GM19455 (cell line): ENCODE measurements at regions not wholly inside any gene's neighbourhood (a gene's known extent, or its start where the extent isn't known, plus 50 kb on each side); places are given as distances from the start of the nearest gene placed in this dataset.

ENCODE experiments used
- ATAC-seq: cut with Tn5 transposase; IDR thresholded peaks from one replicate; pipeline ENCODE4 v1.9.1; 2021; ENCODE audit not compliant: unreplicated experiment

GRCh38 chr2:64767670-64768468 lies 114.2 kb upstream of the SERTAD2 start:
- ATAC-seq = peak; percentile 91

GRCh38 chr2:64768491-64769005 lies 114.8 kb upstream of the SERTAD2 start:
- no peak for ATAC-seq

DNA sequence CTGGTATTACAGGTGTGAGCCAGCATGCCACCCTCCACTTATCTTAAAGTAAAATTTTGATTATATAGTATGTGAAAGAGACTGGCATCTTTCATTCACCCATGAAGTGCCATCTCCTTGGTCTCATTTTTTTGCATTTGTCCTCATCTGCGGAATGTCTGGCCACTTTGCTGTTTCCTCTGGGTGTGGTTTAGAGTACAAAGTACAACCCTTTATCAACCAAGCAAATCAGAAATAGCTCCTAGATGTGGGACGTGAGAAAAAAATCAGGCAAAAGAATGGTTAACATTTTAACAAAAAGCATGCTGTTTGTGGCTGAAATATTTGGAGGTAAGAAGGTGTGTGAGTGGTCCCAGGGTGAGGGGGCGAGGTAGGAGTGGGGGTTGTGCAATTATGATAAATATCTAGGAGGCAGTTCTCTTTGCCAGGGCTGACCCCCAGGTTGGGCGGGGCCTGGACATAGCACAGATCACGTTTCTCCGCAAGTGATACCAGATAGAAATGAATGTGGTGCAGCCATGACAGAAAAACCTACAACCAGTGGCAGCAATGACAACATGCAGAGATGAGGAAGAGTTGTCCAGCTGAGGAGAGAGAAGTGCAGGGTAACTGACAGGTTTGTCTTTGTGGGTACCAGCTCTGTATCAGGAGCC lies 115.8 kb upstream of the SERTAD2 start:
- no peak for ATAC-seq

DNA sequence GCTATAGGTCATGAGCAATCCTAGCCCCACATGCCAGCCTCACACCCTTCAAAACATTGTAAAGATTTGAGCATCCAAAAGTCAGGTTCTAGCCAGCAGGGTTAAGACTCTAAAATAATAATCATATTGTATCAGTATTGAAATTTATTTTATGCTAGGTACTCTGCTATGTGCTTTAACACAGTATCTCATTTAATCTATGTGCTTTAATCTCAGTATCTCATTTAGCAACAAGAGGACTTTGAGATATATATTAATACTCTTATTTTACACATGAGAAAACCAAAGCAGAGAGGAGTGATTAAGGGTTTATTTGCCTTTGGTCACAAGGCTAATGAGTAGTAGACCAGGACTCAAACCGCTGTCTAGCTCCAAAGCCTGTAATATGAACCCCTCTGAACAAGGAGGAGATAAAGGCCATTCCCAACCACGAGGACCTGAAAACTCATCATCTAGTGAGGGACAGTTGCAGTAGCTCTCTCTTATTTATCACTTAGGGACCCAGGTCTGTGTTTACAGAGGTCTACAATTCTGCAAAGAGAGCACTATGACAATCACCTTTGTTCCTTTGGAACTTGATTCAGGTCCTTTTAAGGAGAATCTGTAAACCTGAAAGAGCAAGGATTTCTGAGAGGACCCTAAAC lies 116.5 kb upstream of the SERTAD2 start:
- no peak for ATAC-seq

DNA sequence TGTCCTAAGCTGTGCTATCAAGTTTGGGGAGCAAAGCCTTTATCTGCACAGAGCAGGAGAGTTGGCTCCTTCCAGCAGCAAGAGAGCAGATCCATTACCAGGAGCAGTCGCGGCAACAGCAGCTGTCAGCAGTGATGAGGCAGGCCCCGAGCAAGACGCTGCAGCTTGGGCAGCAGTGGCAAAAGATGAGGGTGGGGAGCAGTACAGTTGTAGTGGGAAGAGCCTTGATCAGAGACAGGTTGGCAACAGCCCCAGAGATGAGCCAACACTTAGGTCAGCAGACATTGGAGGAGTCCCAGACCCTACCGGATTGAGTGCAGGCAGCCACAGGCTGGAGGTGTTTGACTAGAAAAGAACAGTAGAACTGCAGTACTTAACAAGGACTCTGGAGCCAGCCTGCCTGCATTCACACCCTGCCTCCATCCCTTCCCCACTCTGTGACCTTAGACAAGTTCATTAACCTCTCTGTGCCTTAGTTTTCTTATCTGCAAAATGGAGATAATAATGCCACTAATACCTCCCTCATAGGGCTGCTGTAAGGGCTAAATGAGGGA lies 117.1 kb upstream of the SERTAD2 start:
- ATAC-seq = no peak

DNA sequence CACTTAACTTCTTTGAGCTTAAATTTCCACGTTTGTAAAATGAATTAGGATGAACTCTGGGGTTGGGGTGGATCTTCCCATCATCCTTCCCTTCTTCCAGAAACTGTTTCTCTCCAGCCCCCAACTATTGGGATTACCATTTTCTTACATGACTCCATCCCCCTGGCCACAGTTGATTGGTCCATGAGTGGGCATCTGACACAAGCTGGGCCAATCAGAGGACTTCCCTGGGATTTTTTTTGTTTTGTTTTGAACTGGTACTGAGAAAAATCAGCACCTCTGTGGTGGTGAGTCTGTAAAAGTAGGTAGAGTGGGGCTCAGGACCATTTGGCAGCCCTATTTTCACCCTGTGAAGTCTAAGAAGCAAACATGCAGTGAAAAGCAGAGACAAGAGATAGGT lies 118.0 kb upstream of the SERTAD2 start:
- no peak for ATAC-seq

DNA sequence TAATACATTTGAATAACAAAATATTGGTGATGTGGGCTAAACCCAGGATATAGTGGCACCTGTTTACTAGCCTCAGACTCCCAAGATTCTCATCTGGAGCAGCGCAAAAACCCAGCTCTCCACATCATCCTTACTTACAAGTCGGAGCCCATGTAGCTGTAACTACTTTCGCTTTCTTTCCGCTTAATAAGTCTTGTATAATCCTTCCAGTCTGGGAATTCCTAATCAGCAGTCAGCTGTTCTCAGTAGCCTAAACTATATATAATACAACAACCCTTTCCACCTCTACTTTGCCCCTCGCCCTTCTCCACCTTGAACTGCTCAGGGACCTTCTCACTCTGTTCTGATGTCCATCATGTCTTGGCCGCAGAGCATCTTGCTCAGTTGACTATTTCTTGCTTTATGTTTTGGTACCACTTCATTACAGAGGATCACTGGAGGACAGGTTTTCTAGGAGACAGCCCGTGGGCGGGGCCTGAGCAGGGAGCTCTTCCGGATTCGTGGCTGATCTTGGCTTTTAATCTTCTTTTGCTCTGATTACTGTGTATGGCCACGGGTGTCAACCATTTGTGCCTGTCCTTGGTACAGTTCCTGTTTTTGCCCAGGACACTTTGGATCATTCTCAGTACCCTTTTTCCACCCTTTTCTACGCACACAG lies 119.9 kb upstream of the SERTAD2 start:
- ATAC-seq = no peak

DNA sequence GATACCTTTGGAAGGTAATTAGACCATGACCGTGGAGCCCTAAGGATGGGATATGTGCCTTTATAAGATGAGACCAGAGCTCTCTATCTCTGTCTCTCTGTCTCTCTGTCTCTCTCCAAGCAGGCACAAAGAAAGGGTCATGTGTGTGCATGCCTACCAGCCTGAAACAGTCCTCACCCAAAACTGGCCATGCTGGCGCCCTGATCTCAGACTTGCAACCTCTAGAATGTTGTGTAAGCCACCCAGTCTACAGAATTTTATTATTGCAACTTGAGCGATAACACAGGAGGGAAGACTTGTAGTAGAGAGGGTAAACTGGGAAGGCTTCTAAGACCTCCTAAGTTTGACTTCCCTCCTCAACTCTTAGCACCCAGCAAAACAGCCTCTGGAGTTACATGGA lies 124.1 kb upstream of the SERTAD2 start:
- no peak for ATAC-seq

DNA sequence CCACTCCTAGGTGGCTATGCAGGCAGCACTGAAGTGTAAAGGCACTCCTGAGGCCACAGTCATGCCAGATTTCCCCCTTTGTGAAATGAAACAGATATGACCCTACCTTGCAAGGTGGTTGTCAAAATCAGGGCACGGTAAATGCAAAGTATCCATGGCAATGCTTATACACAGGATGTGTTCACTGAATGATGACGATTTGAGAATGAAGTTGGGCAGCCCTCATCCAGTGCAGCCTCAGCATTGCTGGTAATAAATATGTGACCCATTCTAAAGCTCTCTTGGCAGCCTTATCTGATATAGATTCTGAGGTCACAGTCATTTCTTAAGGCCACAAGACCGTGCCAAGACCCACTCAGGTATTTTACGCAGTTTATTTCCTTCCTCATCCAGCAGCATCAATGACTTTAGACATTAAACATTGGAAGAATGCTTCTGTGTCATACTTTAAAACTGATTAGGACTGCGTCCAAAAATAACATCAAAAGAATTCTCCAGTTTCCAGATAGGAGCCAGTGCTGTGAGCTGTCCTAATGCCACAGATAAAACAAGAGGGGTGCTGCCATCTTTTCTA lies 125.5 kb upstream of the SERTAD2 start:
- no peak for ATAC-seq

GRCh38 chr2:64780041-64780440 lies 126.3 kb upstream of the SERTAD2 start:
- no peak for ATAC-seq

GRCh38 chr2:64781711-64782390 lies 128.1 kb upstream of the SERTAD2 start:
- ATAC-seq = no peak

DNA sequence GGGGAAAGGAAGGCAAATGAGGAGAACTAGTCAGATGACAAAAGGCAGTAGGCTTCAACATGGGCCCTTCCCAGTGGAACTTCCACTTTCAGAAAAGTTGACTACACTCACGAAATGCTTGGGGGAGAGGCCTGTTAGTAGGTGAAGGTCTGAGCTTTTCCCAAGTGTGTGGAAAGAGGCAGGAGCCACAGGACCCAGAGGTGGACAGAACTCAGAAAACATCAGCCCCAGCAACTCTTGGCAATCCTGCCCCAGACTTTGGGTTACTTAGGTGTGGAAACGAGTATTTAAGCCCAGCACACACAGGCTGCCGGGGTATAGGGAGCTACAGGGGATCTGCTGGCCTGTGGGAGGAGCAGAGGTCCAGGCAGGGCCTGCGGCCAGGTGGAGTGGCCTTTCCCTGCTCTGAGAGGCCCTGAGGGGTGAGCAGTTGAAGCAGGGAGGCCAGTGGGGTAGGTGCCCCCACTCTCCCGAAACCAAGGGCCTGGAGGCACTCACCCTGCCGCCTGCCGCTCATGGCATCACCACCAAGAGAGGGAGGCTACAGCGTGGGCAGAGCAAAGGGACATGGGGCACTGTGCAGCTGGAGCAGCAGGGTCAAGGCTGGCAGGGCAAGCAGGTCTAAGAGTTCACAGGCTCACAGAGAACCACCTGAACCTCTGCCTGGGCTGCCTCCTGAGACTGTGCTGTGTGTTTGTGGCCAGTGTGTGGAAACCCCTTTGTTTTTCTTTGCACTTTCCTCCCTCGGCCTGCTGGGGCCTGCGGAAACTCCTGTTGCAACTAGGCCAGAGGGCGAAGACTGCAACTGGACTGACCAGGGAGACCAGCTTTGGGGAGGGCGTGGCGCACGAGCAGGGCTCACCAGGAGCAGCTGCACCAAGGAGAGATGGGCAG lies 130.7 kb upstream of the SERTAD2 start:
- no peak for ATAC-seq

DNA sequence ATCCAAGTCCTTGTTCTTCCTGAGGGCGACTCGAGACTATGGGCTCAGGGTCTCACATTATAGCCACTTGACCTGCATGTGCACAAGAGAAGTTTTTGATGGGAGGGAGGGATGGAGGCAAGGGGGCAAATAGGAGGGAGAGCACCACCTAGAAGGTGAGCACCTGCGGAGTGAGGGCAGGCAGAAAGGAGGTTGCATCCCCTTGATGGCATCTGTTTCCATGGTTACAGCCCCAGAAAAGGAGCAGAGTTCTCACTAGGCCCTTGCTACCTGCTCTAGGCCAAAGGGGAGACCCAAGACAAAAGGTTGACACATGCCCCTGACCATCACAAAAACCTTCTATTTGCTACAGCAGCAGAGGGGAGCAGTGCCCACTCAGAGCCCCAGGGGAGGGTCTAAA lies 131.5 kb upstream of the SERTAD2 start:
- no peak for ATAC-seq

GRCh38 chr2:64786343-64787018 lies 132.8 kb upstream of the SERTAD2 start:
- no peak for ATAC-seq

DNA sequence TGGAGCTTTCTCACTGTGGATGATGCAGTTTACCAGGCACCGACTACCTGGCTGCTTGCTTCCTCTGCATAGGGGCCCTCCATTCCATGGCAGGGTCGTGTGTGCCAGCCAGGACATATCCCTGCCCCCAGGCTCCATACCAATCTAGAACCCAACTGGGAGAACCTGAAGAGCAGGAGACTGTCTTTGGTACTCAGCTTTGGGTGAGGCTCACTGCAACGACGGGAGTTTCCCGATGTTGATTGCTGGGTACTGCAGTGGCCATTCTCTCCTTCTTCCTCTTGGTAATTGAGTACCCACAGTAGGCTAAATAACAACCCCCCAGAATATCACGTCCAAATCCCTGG lies 133.3 kb upstream of the SERTAD2 start:
- no peak for ATAC-seq

GRCh38 chr2:64787698-64788097 lies 134.0 kb upstream of the SERTAD2 start:
- ATAC-seq = no peak

DNA sequence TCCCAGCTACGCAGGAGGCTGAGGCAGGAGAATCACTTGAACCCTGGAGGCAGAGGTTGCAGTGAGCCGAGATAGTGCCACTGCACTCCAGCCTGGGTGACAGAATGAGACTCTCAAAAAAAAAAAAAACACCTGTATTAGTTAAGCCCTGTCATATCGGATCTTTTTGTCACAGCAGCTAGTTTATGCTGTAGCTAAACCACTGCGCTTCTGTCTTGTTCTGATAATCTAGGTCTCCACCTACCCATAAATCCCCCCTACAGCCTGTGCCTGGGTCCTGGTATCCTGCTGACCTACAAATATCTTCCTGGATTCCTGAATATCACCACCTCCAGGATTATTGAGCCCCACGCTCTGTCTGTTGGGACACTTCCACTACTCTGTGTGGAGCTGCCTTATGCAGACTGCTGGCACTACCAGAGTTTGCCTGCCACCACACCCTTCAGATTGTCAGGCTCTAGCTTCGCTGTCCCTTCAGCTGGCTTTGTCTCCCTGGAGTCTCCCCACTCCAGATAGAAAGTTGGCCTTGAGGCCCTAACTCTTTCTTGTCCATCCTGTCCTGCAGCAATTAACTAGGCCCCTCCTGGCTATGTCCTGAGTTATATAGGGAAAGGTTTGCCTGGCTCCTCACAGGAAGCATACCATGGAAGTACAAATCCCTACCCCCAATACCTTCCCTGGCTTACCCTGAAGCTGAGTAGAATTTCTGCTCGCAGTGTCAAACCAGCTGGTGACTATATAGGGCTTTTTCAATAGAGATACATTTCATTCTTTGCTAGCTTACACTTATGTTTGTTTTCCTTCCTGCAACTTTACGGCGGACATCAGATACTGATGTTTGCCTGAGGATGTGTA lies 136.0 kb upstream of the SERTAD2 start:
- ATAC-seq = no peak

DNA sequence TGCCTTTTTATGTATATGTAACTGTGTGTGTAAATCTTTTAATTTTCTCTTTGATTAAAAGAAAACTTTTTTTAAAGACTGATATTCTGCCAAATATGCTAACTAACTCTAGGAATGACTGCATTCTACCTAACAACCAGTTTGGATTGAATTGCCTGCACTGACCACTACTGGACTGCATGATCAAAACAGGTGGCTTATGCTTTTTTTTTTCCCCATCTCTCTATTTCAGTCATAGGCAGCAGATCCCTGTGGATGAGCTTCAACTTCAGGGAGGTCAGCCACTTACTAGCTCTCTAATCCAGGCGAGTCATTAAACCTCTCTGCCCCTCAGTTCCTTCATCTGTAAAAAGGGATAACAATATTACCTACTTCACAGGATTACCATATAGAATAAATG lies 138.6 kb upstream of the SERTAD2 start:
- ATAC-seq = no peak
